KOPT-K1 (cell line): ENCODE measurements at regions not wholly inside any gene's neighbourhood (a gene's known extent, or its start where the extent isn't known, plus 50 kb on each side); places are given as distances from the start of the nearest gene placed in this dataset.

Experiments used
- H3K27ac ChIP-seq: fragments of 200-600 bp; sonication (generic); 2 replicates; pipeline ENCODE4 v1.5.1; 2016; ENCODE audit warnings: antibody characterized with exemption, mild to moderate bottlenecking, low read depth, low read length; ENCODE audit not compliant: poor library complexity, severe bottlenecking
- H3K36me3 ChIP-seq: fragments of 200-600 bp; sonication (generic); 2 replicates; pipeline ENCODE4 v1.5.1; 2017; ENCODE audit warnings: antibody characterized with exemption, mild to moderate bottlenecking, low read length, moderate library complexity; ENCODE audit not compliant: insufficient read depth
- H3K9me3 ChIP-seq: fragments of 200-600 bp; sonication (generic); 2 replicates; pipeline ENCODE4 v1.5.1; 2017; ENCODE audit warnings: antibody characterized with exemption, low read length, mild to moderate bottlenecking; ENCODE audit not compliant: insufficient read depth, poor library complexity, severe bottlenecking

- H3K27ac ChIP-seq = no peak overlapping the region
- H3K36me3 ChIP-seq = no peaks in the 10 kb centered on the region
- no peaks in the 10 kb centered on the region for H3K9me3 ChIP-seq
These were observed 51.9 kb upstream of the CREB1 start for GRCh38 chr2:207477896-207478295.

DNA sequence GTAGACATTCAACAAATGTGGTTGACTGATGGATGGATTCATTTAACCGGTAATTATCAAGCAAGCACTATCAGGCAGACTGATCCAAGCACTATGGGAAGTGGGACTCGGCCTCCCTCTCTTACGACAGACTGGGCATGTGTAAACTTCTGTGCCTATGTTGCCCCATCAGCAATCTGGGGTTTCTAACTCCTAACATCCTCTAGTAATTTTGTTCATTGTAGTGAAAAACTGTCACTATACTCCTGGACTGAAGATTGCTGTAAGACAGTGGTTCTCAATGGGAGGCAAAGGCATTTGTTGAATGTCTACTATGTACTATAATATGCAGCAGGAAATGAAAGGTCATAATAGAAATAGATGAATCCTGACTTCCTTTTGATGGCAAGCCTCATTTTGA, 51.2 kb upstream of the CREB1 start:
- Histone ChIP-seq H3K9me3 (no peaks in the 10 kb centered on the region), H3K27ac (no peak overlapping the region), H3K36me3 (no peaks in the 10 kb centered on the region)

- Histone ChIP-seq H3K36me3 (no peaks in the 10 kb centered on the region), H3K9me3 (no peaks in the 10 kb centered on the region), H3K27ac (no peak overlapping the region)
These were observed 50.5 kb upstream of the CREB1 start for GRCh38 chr2:207479198-207479785.
